ENCODE measurements at regions not wholly inside any gene's neighbourhood (a gene's known extent, or its start where the extent isn't known, plus 50 kb on each side); places are given as distances from the start of the nearest gene placed in this dataset.

DNA sequence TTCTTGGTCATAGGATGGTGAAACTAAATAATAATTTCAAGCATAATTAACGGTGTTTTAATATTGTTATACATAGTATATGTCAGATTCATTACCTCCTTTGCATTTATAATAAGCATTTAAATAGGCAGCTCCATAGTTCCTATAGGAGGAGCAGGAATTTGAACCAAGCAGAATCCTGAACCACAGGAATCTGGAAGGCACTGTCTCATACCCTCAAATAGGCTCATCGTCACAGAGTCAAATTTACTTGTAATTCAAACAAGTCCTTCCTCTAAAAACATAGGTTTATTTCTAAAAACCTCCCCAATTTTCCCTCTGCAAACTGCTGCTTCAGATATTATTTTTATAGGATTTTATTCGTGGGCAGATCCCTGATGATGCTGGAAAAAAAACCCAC, 376.3 kb upstream of the ARHGEF26 start:
- no peak for TF ChIP-seq POLR2AphosphoS5 (IDR thresholded peaks at IDR 0.05; ENCODE audit: borderline replicate concordance, low read depth, low read length)
- TF ChIP-seq EZH2 (IDR thresholded peaks at IDR 0.05): no peak
- no peak for TF ChIP-seq FOXP2 (optimal IDR thresholded peaks at IDR 0.05; ENCODE audit: control extremely low read depth, extremely low read length, insufficient read depth)

Data from SK-N-MC (cell line).